NCI-H1092 (cell line): ENCODE measurements at regions not wholly inside any gene's neighbourhood (a gene's known extent, or its start where the extent isn't known, plus 50 kb on each side); places are given as distances from the start of the nearest gene placed in this dataset.
"Not testable (repeated sequence)": the region's sequence is repeated elsewhere in the genome, so short reads cannot be mapped to it uniquely, and the experiment has no call there.

ENCODE experiments used
- DNase-seq: peaks from one replicate; lab custom pipeline; 2025; lab: John Stamatoyannopoulos, UW

DNA sequence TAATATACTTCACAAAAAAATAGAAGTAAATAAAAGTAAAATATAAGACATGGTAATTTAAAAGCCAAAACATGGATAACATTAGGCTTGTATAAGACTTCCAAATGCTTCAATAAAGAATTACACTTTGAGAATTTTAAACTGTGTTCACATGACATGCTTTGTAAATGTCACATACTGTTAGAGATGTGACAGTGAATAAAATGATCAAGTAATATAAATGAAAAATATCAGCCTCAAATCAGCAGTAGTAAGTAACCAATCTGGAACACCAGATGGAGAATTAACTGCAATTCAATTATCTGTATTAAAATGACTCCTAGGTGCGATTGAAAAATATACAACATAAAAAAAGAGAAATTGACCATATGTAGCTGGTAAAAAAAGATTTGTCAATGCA, 1260.8 kb downstream of the BRINP3 start:
- DNase-seq: no peak

GRCh38 chr1:189217646-189218045, 1260.0 kb downstream of the BRINP3 start:
- DNase-seq: no peak

GRCh38 chr1:189220750-189221149, 1256.9 kb downstream of the BRINP3 start:
- no peak for DNase-seq

DNA sequence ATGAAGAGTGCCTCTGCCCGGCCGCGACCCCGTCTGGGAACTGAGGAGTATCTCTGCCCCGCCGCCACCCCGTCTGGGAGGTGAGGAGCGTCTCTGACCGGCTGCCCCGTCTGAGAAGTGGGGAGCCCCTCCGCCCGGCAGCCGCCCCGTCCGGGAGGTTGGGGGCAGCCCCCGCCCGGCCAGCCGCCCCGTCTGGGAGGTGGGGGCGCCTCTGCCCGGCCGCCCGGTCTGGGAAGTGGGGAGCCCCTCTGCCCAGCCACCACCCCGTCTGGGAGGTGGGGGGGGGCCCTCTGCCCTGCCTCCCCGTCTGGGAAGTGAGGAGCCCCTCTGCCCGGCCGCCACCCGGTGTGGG, 1251.9 kb downstream of the BRINP3 start:
- DNase-seq: not testable (repeated sequence)

DNA sequence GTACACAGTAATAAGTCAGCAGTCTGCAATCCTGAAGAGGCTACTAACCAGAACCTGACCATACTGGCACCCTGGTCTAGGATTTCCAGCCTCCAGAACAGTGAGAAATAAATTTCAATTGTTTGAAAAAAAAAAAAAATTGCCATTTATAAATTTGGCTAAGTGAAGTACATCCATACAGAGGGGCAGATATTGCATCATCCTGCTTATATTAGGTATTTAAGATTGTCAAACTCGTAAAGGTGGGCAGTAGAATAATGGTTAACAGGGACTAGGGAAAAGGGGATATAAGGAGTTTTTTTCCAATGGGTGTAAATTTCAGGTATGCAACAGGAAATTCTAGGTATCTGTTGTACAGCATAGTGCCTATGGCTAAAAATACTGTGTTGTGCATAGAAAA, 1250.9 kb downstream of the BRINP3 start:
- DNase-seq: no peak

GRCh38 chr1:189237008-189237407, 1240.7 kb downstream of the BRINP3 start:
- no peak for DNase-seq

DNA sequence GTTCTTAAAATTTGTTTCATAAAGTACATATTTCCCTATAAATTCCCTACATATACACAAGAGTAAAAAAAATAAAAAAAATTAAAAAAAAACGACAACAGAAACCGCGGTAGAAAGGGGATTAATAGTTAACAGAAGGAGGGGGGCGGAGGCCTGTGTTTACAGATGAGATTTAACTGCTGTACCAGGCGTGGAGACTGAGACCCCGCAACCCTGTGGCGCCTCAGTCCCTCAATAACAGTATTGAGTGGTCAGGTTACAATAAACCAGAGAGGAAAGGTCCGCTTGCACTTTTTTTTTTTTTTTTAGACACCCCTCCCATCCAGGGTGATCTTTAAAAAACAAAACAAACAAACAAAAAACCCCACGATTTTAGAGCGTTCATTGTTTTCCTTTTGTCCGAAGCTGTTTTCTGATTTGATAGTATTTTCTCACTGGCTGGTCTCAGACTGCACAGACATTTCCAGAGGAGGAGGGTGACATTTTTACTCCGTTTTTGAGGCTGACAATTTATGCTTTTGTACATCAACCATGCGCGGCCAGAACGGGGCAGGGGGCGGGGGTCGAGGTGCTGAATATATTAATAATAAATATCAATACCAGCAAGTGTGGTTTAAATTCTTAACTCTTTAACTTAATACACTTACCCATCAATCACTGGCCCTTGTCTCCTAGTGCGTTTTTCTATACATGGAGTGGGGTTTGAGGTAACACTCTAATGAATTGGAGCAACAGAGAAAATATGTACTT, 1223.9 kb downstream of the BRINP3 start:
- no peak for DNase-seq

GRCh38 chr1:189261128-189261527, 1216.5 kb downstream of the BRINP3 start:
- not testable (repeated sequence) for DNase-seq

DNA sequence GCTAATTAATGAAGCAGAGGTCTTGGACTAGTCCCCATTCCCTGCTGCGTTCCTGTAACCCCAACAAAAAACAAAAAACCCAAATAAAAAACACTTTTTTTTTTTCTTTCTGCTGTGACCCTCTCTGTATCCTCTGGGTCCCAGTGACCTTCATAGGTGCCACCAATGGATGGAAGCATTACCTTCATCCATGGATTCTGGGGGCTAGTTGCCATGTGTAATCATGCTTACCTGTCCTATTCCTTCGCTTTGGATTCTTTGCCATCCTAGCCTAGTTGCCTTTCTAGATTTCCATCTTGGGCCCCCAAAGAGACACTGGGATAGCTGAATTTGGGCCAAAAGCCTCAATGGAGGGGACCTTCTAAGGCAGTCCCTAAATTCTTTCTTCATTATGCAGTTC, 1208.7 kb downstream of the BRINP3 start:
- no peak for DNase-seq

DNA sequence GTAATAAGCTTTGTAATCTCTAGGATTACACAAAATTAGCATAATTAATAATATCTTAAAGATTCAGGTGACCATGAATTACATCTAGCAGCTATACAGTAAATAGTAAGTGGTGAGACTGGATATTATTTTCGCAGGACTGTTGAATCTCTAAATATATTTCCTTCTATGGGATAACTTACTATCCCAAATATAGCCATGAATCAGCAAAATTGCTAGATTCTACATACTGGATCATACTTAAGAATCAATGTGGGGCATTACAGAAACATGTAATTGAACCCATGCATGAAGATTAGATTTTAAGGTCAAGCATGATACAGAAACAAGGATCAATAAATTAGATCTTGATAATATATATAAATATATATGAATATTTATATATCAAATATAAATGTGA, 1203.4 kb downstream of the BRINP3 start:
- DNase-seq: no peak

DNA sequence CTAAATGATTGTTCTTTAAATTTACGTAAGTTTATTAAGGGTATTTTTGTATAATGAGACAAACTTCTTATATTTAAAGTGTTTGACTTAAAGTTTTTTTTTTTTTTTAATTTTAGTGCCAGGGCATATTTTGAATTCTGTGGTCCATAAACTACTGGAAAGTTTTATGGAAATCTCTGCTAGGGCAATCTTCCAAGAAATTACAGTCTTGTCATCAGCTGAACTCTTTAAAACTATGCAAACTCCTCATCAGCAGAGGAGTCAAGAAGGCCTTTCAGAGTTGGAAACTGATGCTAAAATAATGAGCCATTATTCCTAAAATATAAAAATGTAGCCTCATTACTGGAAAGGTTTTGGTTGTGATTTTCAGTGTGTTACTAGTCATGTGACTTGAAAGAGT, 1201.9 kb downstream of the BRINP3 start:
- no peak for DNase-seq

- no peak for DNase-seq
Measured at GRCh38 chr1:189289346-189289745, 1188.3 kb downstream of the BRINP3 start.

DNA sequence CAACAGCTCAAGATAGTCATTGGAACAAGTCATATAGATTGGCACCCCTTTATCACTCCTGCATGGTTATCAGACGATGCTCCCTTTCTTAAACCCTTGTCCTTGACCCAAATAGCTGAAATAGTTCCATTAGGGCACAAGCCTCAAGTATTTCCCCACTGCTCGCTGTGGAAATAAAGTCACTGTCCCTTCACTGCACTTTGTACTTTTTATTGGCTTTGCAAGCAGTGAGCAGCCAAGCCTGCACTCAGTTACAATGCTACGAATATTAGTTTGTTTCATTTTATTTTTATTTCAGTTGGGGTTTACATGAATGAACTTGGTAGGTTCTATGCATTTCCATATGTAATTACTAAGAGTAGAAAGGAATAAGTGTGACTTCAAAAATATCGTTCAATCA, 1176.4 kb downstream of the BRINP3 start:
- DNase-seq: no peak

GRCh38 chr1:189305279-189305678, 1172.4 kb downstream of the BRINP3 start:
- DNase-seq: no peak

- no peak for DNase-seq
Measured at GRCh38 chr1:189311915-189312314, 1165.7 kb downstream of the BRINP3 start.

GRCh38 chr1:189312499-189312898, 1165.2 kb downstream of the BRINP3 start:
- DNase-seq: no peak

- DNase-seq: no peak
Measured at GRCh38 chr1:189313488-189313887, 1164.2 kb downstream of the BRINP3 start.

DNA sequence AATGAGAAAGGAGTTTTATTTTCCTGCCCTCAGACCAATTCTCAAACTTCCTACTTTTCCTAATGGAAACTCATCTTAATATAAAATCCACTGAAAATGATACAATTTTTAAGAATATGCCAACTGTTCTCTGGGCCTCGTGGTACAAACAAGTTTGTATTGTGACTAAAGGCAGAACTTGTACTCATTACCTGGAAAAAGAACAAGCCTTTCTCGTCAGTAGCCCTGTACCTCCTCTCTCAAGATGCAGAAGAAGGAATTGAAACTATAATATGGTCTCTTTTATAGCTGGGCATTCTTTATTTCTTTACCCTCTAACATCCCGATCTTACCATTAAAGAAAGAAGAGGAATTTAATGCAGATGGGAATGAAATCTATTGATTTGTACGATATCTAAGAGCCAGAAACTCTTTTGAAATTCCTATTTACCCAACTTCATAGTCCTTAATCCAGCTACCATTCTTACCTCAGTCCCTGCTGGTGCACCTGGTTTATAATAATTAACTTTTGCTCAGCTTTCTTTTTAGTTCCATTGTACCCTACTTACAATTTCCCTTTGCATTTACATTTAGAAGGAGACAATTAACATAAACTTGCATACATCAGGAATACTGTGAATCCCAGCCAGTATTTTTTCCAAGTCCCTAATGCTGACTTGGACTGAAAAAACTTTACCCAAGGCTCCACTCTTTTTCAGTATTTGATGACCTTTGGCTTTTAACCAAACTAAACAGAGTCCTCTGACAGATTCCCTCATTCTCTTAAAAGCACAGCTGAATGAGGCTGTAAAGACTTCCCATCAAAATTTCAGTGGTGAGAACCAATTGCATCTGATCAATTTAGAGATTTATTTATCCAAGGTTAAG, 1162.4 kb downstream of the BRINP3 start:
- no peak for DNase-seq

GRCh38 chr1:189323091-189323490, 1154.6 kb downstream of the BRINP3 start:
- no peak for DNase-seq

DNA sequence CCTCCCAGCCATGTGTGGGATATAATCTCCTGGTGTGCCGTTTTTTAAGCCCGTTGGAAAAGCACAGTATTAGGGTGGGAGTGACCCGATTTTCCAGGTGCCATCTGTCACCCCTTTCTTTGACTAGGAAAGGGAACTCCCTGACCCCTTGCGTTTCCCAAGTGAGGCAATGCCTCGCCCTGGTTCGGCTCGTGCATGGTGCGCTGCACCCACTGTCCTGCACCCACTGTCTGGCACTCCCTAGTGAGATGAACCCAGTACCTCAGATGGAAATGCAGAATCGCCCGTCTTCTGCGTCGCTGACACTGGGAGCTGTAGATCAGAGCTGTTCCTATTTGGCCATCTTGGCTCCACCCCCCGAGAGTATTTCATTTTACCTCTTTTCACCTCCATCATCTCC, 1146.6 kb downstream of the BRINP3 start:
- not testable (repeated sequence) for DNase-seq

DNA sequence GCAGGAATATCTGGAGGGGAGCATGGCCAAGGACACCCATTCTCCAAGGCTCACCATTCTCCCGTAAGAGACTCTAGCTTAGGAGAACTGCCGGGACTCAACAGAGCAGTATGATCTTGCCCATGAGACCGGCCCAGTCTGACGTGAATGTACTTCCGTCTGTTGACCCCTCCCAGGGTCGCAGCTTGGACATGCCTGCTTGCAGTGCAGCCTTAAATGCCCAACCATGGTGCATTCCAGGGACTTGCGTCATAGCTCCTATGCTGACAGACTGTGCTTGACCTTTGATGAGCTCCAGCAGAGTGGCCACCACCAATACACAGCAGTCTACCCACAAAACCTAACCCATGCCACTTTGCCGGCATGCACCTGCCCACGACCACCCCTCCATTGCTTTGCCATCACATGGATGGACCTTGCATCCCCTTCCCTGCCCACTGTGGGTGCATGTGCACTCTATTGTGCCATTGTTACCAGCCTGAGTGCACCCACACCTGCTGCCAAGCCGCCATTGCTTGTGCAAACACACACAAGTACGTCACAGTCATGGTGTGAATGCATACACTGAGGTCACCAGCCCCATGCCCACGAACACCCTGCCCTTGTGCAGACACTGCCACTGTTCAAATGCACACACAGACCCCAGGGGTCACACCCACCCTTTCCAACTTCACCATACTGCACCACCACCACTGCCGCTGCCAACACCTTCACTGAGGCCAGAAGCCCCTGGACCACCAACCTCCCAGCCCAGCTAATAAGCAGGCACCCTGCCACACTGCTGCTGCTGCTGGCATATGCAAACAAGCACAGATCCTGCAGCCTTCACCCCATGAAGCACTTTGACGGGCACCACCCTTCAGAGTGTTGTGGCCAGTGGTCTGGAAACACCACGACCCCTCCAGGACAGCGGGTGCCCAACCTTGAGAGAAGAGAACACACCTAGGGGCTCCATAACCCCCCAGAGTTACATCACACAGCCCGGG, 1141.3 kb downstream of the BRINP3 start:
- no peak for DNase-seq

DNA sequence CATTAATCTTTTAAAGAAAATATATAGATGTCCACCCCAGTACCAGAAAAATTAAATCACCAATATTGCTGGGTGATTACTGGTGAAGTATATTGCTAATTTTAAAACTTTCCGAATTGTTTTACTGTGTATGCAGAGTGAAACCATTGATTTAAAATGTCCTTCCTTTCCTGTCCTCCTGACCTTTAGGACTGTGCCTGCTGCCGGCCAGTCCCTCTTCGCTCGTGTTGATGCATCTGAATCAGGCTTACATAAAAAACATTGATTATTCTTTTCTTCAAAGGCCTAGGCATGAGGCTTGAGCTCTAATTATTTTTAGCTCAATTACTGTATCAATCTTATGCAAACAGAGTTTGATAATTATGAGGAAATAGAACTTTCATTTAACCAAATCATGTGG, 1128.1 kb downstream of the BRINP3 start:
- no peak for DNase-seq
